Muscle layer of duodenum (tissue), 2 donors: ENCODE measurements at regions not wholly inside any gene's neighbourhood (a gene's known extent, or its start where the extent isn't known, plus 50 kb on each side); places are given as distances from the start of the nearest gene placed in this dataset.

Source experiments
- H3K27ac ChIP-seq: one replicate; pipeline ENCODE4 v1.7.0; 2013; ENCODE audit warnings: mild to moderate bottlenecking, low read length
- H3K27me3 ChIP-seq: one replicate; pipeline ENCODE4 v1.7.0; 2013; ENCODE audit warnings: low read depth, mild to moderate bottlenecking, control low read depth, low read length
- H3K36me3 ChIP-seq, 2 donors: one replicate each; pipeline ENCODE4 v1.7.0; 2013; ENCODE audit warnings: low read length in 2 of 2, control low read depth in 1 of 2, mild to moderate bottlenecking in 1 of 2; ENCODE audit not compliant: insufficient read depth in 2 of 2, control insufficient read depth in 1 of 2
- H3K4me1 ChIP-seq, 2 donors: one replicate each; pipeline ENCODE4 v1.7.0; 2013; ENCODE audit warnings: low read length in 2 of 2, mild to moderate bottlenecking in 2 of 2, control low read depth in 1 of 2, moderate library complexity in 1 of 2; ENCODE audit not compliant: insufficient read depth in 2 of 2, control insufficient read depth in 1 of 2
- H3K4me3 ChIP-seq, 2 donors: one replicate each; pipeline ENCODE4 v1.7.0; 2013; ENCODE audit warnings: low read length in 2 of 2, low read depth in 1 of 2, mild to moderate bottlenecking in 1 of 2
- H3K9me3 ChIP-seq, 2 donors: one replicate each; pipeline ENCODE4 v1.7.0; 2013; ENCODE audit warnings: low read length in 2 of 2, control low read depth in 1 of 2, mild to moderate bottlenecking in 1 of 2; ENCODE audit not compliant: control insufficient read depth in 1 of 2
- donor health status: healthy.

DNA sequence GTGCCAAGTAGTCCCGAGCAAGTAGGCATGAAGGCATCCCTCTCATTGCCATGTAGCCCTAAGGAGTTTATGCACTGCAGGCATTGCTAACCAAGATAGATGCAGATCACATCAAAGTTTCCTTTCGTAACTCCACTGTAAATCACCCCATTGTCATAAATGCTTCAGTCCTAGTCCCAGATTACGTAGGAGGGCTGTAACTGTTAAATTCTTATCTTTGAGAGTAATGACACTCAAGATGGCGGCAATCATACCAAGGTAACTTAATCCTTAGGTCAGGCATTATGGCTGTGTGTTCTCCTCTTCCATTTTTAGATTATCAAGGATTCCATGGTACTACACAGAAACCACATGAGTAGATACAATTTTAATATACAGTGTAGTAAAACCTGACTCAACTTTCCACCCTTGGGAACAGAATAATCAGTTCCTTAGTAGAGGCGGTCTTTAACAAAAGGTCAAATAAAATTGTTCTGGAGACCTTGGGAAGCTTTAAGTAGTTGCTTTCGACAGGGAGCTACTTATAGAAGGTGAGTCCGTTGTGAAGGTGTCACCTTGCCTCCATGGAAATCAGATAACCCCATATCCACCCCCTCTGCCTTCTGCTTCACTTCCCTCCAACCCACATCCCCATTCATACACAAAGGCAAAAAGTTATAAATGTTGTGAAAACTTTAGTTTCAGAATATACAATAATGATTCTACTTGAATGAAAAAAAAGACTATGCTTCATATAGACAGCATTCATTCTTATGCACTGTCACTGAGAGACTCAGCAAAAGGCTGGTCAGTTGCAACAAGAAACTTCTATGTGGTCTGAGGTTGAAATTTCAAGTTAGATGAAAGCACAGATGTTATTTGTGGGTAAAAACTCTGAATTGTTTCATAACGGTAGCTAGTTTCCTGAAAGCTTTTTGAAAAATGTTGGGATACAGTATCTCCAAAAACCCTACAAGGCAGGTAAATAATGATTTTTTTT is 64.8 kb upstream of the GALNT5 start:
- Histone ChIP-seq H3K36me3 (no peaks in the 10 kb centered on the region), H3K27ac (no peak overlapping the region), H3K9me3 (no peaks in the 10 kb centered on the region), H3K4me3 (no peak overlapping the region), H3K27me3 (no peaks in the 10 kb centered on the region), H3K4me1 (no peaks in the 10 kb centered on the region)

- H3K9me3 ChIP-seq: no peaks in the 10 kb centered on the region
- no peaks in the 10 kb centered on the region for H3K27me3 ChIP-seq
- no peak overlapping the region for H3K27ac ChIP-seq
- H3K4me3 ChIP-seq: no peak overlapping the region
- H3K36me3 ChIP-seq: no peaks in the 10 kb centered on the region
- no peaks in the 10 kb centered on the region for H3K4me1 ChIP-seq
Observed at GRCh38 chr2:157193461-157193860, 64.0 kb upstream of the GALNT5 start.

DNA sequence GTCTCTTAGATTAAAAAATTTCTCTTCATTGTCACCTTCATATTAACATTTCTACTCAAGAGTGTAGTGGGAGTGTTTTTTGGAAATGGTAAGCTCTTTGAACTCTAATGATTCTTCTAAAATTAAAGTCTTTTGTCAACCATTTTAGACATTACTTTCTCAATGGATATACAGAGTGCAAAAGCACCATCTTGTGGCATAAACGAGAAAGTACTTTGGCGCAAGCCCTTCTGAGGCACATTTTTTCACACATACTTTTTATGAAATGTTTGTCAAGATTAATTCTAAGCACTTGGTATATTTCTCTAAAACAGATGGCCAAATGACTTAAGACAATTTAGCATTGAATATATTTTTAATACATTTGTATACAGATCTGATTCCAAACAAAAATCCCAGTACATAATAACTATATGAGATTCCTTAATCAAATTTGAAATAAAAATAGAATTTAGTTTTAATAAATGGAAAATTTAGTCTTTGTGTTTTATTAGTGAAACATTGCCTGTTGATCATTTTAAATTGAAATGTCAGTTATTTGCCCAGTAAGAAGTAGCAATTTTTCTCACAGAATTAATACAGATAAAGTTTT is 63.3 kb upstream of the GALNT5 start:
- Histone ChIP-seq H3K4me3 (no peak overlapping the region), H3K36me3 (no peaks in the 10 kb centered on the region), H3K4me1 (no peaks in the 10 kb centered on the region), H3K27ac (no peak overlapping the region), H3K9me3 (no peaks in the 10 kb centered on the region), H3K27me3 (no peaks in the 10 kb centered on the region)

DNA sequence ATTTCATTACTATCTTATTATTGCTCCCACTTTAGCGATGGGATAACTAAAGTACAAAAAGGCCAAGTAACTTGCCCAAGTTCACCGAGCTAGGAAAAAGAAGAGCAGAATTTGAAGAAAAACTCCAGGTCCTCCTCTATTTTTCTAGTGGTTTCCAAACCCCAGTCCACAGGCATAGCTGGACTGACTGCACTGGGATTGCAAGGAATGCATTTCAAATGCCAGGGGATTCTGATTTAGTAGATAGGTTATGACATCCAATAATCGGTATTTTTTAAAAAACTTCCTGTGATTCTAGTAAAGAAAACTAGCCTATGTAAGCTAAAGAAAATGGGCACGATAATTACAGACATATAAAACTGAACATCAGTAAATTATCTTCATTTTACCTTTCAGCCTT is 62.7 kb upstream of the GALNT5 start:
- no peaks in the 10 kb centered on the region for H3K4me1 ChIP-seq
- H3K36me3 ChIP-seq: no peaks in the 10 kb centered on the region
- no peaks in the 10 kb centered on the region for H3K27me3 ChIP-seq
- H3K27ac ChIP-seq: no peak overlapping the region
- no peak overlapping the region for H3K4me3 ChIP-seq
- H3K9me3 ChIP-seq: no peaks in the 10 kb centered on the region

DNA sequence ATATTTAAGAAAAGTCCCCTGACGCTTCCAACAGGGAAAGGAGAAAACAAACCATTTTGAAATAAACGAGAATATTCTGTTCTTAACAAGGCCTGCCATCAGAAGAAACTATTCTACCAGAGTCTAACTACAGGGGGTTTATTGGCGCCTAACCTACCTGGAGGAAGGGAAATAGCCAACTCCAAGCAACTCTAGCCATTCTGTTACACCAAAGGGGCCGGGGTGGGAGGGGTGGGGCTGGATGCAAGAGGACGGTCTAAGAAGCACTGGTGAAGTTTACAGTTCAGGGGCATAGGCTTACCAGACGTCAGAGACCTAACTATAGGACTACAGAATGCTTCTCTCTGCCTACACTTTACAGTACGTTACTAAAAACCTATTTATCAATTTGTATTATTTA is 60.5 kb upstream of the GALNT5 start:
- H3K4me3 ChIP-seq: no peak overlapping the region
- H3K9me3 ChIP-seq: no peaks in the 10 kb centered on the region
- no peaks in the 10 kb centered on the region for H3K36me3 ChIP-seq
- H3K27ac ChIP-seq: no peak overlapping the region
- no peaks in the 10 kb centered on the region for H3K4me1 ChIP-seq
- no peaks in the 10 kb centered on the region for H3K27me3 ChIP-seq

DNA sequence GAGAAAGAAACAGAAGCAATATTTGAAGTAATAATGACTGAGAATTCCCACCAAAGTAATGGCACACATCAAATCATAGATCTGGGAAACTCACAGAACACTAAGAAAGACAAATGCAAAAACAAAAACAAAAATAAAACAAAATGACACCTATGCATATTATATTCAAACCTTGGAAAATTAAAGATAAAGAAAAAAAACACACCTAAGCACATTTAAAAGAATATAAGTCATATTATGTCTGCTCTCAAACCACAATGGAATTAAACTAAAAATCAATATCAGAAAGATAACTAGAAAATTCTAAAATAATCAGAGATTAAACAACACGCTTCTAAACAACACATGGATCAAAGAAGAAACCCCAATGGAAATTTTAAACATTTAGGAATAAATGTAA is 59.7 kb upstream of the GALNT5 start:
- H3K27ac ChIP-seq: no peak overlapping the region
- no peaks in the 10 kb centered on the region for H3K36me3 ChIP-seq
- no peak overlapping the region for H3K4me3 ChIP-seq
- H3K27me3 ChIP-seq: no peaks in the 10 kb centered on the region
- no peaks in the 10 kb centered on the region for H3K9me3 ChIP-seq
- H3K4me1 ChIP-seq: no peaks in the 10 kb centered on the region

GRCh38 chr2:157203651-157204050 is 53.9 kb upstream of the GALNT5 start:
- H3K27me3 ChIP-seq: no peaks in the 10 kb centered on the region
- no peaks in the 10 kb centered on the region for H3K9me3 ChIP-seq
- no peak overlapping the region for H3K27ac ChIP-seq
- no peak overlapping the region for H3K4me3 ChIP-seq
- H3K4me1 ChIP-seq: no peaks in the 10 kb centered on the region
- no peaks in the 10 kb centered on the region for H3K36me3 ChIP-seq

DNA sequence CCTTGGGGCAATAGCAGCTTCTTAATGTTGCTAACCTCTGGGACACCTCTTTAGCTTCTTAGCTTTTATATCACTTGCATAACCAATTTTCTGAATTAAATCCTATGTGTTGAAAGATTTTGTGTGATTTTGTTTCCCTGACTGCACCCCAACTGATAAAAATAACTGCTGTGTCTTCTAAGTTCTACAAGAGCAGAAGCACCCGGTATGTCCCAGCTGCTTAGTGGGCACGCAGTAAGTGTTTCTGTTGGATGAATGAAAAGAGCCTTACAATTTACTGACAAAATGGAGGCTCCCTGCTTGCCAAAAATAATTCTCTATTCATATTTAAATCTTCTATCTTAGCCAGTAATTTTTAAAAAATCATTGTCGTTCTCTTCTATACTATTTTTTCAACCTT is 53.1 kb upstream of the GALNT5 start:
- H3K9me3 ChIP-seq: no peaks in the 10 kb centered on the region

DNA sequence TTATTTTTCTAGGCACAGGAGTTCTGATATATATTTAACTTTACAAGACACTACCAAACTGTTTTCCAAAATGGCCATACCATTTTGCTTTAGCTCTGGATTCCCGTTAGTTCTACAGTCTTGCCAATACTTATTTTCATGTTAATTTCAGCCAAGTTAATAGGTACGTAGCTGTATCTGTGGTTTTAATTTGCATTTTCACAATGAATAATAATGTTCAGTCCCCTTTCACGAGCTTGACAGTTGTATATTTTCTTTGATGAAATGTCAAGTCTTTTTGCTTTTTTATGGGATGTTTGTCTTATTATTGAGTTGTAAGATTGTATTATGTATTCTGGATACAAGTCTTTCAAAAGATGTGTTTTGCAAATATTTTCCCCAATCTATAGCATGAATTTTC is 50.6 kb upstream of the GALNT5 start:
- H3K4me3 ChIP-seq: no peak overlapping the region
- no peaks in the 10 kb centered on the region for H3K36me3 ChIP-seq
- H3K9me3 ChIP-seq: no peaks in the 10 kb centered on the region
- no peaks in the 10 kb centered on the region for H3K4me1 ChIP-seq
- no peaks in the 10 kb centered on the region for H3K27me3 ChIP-seq
- H3K27ac ChIP-seq: no peak overlapping the region

More for the DNA sequence above, 53.1 kb upstream of the GALNT5 start:
- Histone ChIP-seq H3K4me3 (no peak overlapping the region), H3K27ac (no peak overlapping the region), H3K4me1 (no peaks in the 10 kb centered on the region), H3K27me3 (no peaks in the 10 kb centered on the region), H3K36me3 (no peaks in the 10 kb centered on the region)
